ENCODE measurements at regions not wholly inside any gene's neighbourhood (a gene's known extent, or its start where the extent isn't known, plus 50 kb on each side); places are given as distances from the start of the nearest gene placed in this dataset.

GRCh38 chr3:148162132-148162531 lies 535.6 kb upstream of the AGTR1 start:
- no peaks in the 10 kb centered on the region for H3K4me1 ChIP-seq
- WGBS, 3 donors, result 40 to 51% (median 42%) methylated on average over 2 of the region's 2 CpGs
- H3K4me3 ChIP-seq, result no peak overlapping the region
- intact Hi-C loops (cut with DNase I), result no loop called here
- TF ChIP-seq CTCF (IDR thresholded peaks at IDR 0.05), result peak; percentile 4
- no peaks in the 10 kb centered on the region for H3K9me3 ChIP-seq
- ATAC-seq, result no peak
- DNase-seq, result no peak
- no peaks in the 10 kb centered on the region for H3K27me3 ChIP-seq (ENCODE audit: insufficient read depth in 3 of 3, low read length in 2 of 3)
- H3K36me3 ChIP-seq (ENCODE audit: insufficient read depth in 1 of 2, low read depth in 1 of 2), result no peaks in the 10 kb centered on the region
- no peak overlapping the region for H3K27ac ChIP-seq

GRCh38 chr3:148168347-148168746 lies 529.4 kb upstream of the AGTR1 start:
- ATAC-seq (no peak), DNase-seq (no peak)
- WGBS, 3 donors, result 54 to 63% (median 58%) methylated on average over 2 of the region's 2 CpGs
- intact Hi-C loops (cut with DNase I), result no loop called here
- Histone ChIP-seq H3K4me3 (no peak overlapping the region), H3K36me3 (ENCODE audit: insufficient read depth in 1 of 2, low read depth in 1 of 2) (no peaks in the 10 kb centered on the region), H3K27ac (no peak overlapping the region), H3K4me1 (no peaks in the 10 kb centered on the region), H3K27me3 (ENCODE audit: insufficient read depth in 3 of 3, low read length in 2 of 3) (no peaks in the 10 kb centered on the region), H3K9me3 (no peaks in the 10 kb centered on the region)
- no peak for TF ChIP-seq CTCF (IDR thresholded peaks at IDR 0.05)

- no peak for ATAC-seq
Measured at GRCh38 chr3:148173851-148174250, 523.9 kb upstream of the AGTR1 start.

GRCh38 chr3:148175214-148175613 lies 522.5 kb upstream of the AGTR1 start:
- ATAC-seq (no peak), DNase-seq (no peak)
- Histone ChIP-seq H3K27me3 (ENCODE audit: insufficient read depth in 3 of 3, low read length in 2 of 3) (no peaks in the 10 kb centered on the region), H3K27ac (no peak overlapping the region), H3K36me3 (ENCODE audit: insufficient read depth in 1 of 2, low read depth in 1 of 2) (no peaks in the 10 kb centered on the region), H3K4me3 (no peak overlapping the region), H3K4me1 (no peaks in the 10 kb centered on the region), H3K9me3 (no peaks in the 10 kb centered on the region)
- TF ChIP-seq CTCF (IDR thresholded peaks at IDR 0.05), result no peak
- intact Hi-C loops (cut with DNase I), result no loop called here

More at GRCh38 chr3:148173851-148174250, 523.9 kb upstream of the AGTR1 start:
- Histone ChIP-seq H3K27me3 (ENCODE audit: insufficient read depth in 3 of 3, low read length in 2 of 3) (no peaks in the 10 kb centered on the region), H3K9me3 (no peaks in the 10 kb centered on the region), H3K4me1 (no peaks in the 10 kb centered on the region), H3K27ac (no peak overlapping the region), H3K4me3 (no peak overlapping the region), H3K36me3 (ENCODE audit: insufficient read depth in 1 of 2, low read depth in 1 of 2) (no peaks in the 10 kb centered on the region)
- WGBS, 3 donors, result 41 to 52% (median 41%) methylated on average over 4 of the region's 4 CpGs
- no peak for DNase-seq
- intact Hi-C loops (cut with DNase I), result no loop called here
- TF ChIP-seq CTCF (IDR thresholded peaks at IDR 0.05), result no peak

GRCh38 chr3:148178503-148178902 lies 519.2 kb upstream of the AGTR1 start:
- 59 to 67% (median 59%) methylated on average over 3 of the region's 3 CpGs for WGBS, 3 donors
- no peaks in the 10 kb centered on the region for H3K4me1 ChIP-seq
- no peak overlapping the region for H3K27ac ChIP-seq
- H3K27me3 ChIP-seq (ENCODE audit: insufficient read depth in 3 of 3, low read length in 2 of 3), result no peaks in the 10 kb centered on the region
- DNase-seq, result no peak
- no peaks in the 10 kb centered on the region for H3K36me3 ChIP-seq (ENCODE audit: insufficient read depth in 1 of 2, low read depth in 1 of 2)
- H3K9me3 ChIP-seq, result no peaks in the 10 kb centered on the region
- H3K4me3 ChIP-seq, result no peak overlapping the region
- TF ChIP-seq CTCF (IDR thresholded peaks at IDR 0.05), result no peak
- no peak for ATAC-seq
- intact Hi-C loops (cut with DNase I), result no loop called here
